ENCODE measurements at regions not wholly inside any gene's neighbourhood (a gene's known extent, or its start where the extent isn't known, plus 50 kb on each side); places are given as distances from the start of the nearest gene placed in this dataset.

DNA sequence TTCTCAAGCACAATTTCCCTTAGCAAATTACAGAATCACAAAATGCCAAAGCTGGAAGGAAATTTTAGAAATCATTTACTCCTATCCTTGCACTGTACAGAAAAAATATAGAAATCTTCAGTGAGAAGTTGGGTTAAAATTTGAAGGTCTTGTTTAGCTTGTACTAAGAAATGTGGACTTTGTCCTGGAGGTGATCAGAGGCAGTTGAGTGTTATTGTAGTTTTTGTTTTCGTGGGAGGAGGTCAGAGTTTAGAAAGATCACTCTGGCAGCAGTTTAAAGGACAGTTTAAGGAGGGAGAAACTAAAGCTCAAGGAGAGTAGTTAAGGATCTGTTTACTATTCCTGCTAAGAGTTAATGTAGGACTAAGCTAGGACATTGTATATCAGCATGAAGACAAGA is 54.4 kb upstream of the CXorf51B start:
- TF ChIP-seq, protein P1, sequence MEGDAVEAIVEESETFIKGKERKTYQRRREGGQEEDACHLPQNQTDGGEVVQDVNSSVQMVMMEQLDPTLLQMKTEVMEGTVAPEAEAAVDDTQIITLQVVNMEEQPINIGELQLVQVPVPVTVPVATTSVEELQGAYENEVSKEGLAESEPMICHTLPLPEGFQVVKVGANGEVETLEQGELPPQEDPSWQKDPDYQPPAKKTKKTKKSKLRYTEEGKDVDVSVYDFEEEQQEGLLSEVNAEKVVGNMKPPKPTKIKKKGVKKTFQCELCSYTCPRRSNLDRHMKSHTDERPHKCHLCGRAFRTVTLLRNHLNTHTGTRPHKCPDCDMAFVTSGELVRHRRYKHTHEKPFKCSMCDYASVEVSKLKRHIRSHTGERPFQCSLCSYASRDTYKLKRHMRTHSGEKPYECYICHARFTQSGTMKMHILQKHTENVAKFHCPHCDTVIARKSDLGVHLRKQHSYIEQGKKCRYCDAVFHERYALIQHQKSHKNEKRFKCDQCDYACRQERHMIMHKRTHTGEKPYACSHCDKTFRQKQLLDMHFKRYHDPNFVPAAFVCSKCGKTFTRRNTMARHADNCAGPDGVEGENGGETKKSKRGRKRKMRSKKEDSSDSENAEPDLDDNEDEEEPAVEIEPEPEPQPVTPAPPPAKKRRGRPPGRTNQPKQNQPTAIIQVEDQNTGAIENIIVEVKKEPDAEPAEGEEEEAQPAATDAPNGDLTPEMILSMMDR (IDR thresholded peaks at IDR 0.05), result no peak
- TF ChIP-seq EP300 (IDR thresholded peaks at IDR 0.05), result no peak
